Testis (tissue), 2 donors: ENCODE measurements at regions not wholly inside any gene's neighbourhood (a gene's known extent, or its start where the extent isn't known, plus 50 kb on each side); places are given as distances from the start of the nearest gene placed in this dataset.

ENCODE experiments used
- CTCF ChIP-seq, 3 experiments: fragments of 450-650 bp in 2 of 3; fragments of 200-600 bp in 1 of 3; sonication (generic) in 1 of 3; IDR thresholded peaks; one replicate each; pipeline ENCODE4 v1.5.1; 2016 to 2019; ENCODE audit warnings: antibody characterized with exemption in 3 of 3, mild to moderate bottlenecking in 2 of 3, moderate library complexity in 1 of 3
- POLR2A ChIP-seq: fragments of 450-650 bp; IDR thresholded peaks from one replicate; pipeline ENCODE4 v1.6.1; 2017; ENCODE audit warnings: antibody characterized with exemption, mild to moderate bottlenecking, moderate library complexity

DNA sequence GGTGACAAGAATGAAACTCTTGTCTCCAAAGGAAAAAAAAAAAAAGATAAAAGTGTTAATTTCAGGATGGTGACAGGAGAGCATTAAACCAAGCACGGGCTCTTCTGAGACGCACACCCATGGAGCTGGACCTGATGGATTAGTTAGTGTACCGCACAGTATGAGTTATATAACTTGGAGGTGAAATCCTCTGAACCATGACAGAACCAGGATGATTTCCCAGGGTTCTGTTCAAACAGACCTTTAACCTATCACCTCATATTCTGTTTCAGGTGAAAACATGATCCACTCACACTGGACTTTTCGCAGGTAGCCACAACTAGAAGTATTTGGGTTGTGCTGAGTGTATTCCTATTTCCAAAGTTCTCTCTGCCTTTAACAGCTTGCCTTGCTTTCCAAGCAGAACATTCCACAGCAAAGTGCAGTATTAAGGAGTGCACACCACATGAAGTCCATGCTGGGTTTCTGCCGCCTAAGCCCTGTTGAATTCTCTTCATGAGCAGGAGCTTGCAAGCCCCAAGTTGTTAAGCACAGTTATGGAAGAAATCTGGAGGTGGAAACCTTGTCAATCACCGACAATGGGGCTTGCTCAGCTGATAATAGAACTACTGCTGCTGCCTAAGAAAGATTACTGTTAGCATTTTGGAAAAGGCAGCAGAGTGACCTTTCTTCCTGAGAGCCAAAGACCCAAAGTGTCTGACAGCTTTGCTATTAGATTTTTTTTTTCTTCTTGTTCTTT is 461.7 kb downstream of the TLE1 start:
- TF ChIP-seq CTCF (IDR thresholded peaks at IDR 0.05) (no peak), POLR2A (no peak)
